Gastroesophageal sphincter (tissue), 4 donors: ENCODE measurements at regions not wholly inside any gene's neighbourhood (a gene's known extent, or its start where the extent isn't known, plus 50 kb on each side); places are given as distances from the start of the nearest gene placed in this dataset.

Experiments
- ATAC-seq: fragments of 150-250 bp; one replicate; pipeline ENCODE4 v1.9.1; 2016; ENCODE audit warnings: mild to moderate bottlenecking, moderate library complexity
- H3K27ac ChIP-seq, 4 donors: fragments of 200-600 bp; sonication (generic) in 3 of 4; 1 replicate in 3 of 4; 2 replicates in 1 of 4; pipeline ENCODE4 v1.5.1; 2016 to 2019
- H3K27me3 ChIP-seq: fragments of 200-600 bp; sonication (generic); one replicate; pipeline ENCODE4 v1.5.1; 2019
- H3K36me3 ChIP-seq, 2 donors: fragments of 200-600 bp; sonication (generic); one replicate each; pipeline ENCODE4 v1.5.1; 2019; ENCODE audit warnings: control low read depth in 1 of 2
- H3K4me1 ChIP-seq, 3 donors: fragments of 200-600 bp; sonication (generic); 1 replicate in 2 of 3; 2 replicates in 1 of 3; pipeline ENCODE4 v1.5.1; 2016 to 2019; ENCODE audit warnings: control low read depth in 2 of 3
- H3K4me3 ChIP-seq, 2 donors: fragments of 200-600 bp; sonication (generic); one replicate each; pipeline ENCODE4 v1.5.1; 2019; ENCODE audit warnings: mild to moderate bottlenecking in 1 of 2, moderate library complexity in 1 of 2
- H3K9me3 ChIP-seq, 3 donors: fragments of 200-600 bp; sonication (generic); one replicate each; pipeline ENCODE4 v1.5.1; 2017 to 2019; ENCODE audit warnings: control low read depth in 2 of 3
- EP300 ChIP-seq: sonication (generic); formaldehyde crosslinking; IDR thresholded peaks from one replicate; pipeline ENCODE4 v1.6.1; 2017; ENCODE audit warnings: antibody characterized with exemption, mild to moderate bottlenecking
- POLR2A ChIP-seq, 2 donors: fragments of 450-650 bp; IDR thresholded peaks; one replicate each; pipeline ENCODE4 v1.6.1; 2017; ENCODE audit warnings: antibody characterized with exemption in 2 of 2, mild to moderate bottlenecking in 2 of 2, moderate library complexity in 1 of 2
- POLR2AphosphoS5 ChIP-seq: sonication (generic); formaldehyde crosslinking; IDR thresholded peaks from one replicate; pipeline ENCODE4 v1.6.1; 2017; ENCODE audit warnings: antibody characterized with exemption
- WGBS, 2 donors: methylation state at CpG; one replicate each; pipeline ENCODE4 v1.1.5; 2018; ENCODE audit warnings: low coverage in 1 of 2; 5-methylcytosine and 5-hydroxymethylcytosine counted together
- TF ChIP-seq, protein P1 (sequence below), 4 experiments: fragments of 200-600 bp in 2 of 4; fragments of 450-650 bp in 2 of 4; sonication (generic) in 1 of 4; IDR thresholded peaks; one replicate each; pipeline ENCODE4 v1.5.1; 2017 to 2019; ENCODE audit warnings: antibody characterized with exemption in 4 of 4, mild to moderate bottlenecking in 2 of 4, moderate library complexity in 2 of 4

DNA sequence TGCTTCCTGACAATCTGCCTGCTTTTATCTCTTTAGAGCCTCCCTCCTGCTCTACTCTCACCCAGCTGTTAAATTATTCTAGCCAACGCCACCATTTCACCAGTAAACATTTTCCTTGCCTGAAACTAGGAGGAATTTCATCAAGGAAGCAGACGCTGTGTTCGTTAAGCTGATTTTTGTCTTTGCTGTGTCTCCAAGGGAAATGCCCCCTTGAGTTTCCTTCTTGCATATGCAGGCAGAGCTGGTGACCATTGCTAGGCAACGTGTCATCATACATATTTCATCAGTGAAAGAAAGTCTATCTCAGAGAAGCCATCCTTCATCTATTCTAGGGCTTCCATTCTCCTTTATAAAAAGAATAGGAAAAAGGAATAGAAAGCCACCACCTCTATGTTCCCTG, 87.0 kb upstream of the ST8SIA2 start:
- Histone ChIP-seq H3K4me1 (no peaks in the 10 kb centered on the region), H3K9me3 (peaks cover 0 to 7% (median 0%) of the 10 kb centered on the region in 3 donors), H3K4me3 (no peak overlapping the region), H3K36me3 (no peaks in the 10 kb centered on the region), H3K27me3 (peaks cover 47% of the 10 kb centered on the region), H3K27ac (no peak overlapping the region)
- no peak for ATAC-seq
- WGBS, 2 donors = 9 to 14% methylated on average over 4 of the region's 4 CpGs
- TF ChIP-seq, protein P1, sequence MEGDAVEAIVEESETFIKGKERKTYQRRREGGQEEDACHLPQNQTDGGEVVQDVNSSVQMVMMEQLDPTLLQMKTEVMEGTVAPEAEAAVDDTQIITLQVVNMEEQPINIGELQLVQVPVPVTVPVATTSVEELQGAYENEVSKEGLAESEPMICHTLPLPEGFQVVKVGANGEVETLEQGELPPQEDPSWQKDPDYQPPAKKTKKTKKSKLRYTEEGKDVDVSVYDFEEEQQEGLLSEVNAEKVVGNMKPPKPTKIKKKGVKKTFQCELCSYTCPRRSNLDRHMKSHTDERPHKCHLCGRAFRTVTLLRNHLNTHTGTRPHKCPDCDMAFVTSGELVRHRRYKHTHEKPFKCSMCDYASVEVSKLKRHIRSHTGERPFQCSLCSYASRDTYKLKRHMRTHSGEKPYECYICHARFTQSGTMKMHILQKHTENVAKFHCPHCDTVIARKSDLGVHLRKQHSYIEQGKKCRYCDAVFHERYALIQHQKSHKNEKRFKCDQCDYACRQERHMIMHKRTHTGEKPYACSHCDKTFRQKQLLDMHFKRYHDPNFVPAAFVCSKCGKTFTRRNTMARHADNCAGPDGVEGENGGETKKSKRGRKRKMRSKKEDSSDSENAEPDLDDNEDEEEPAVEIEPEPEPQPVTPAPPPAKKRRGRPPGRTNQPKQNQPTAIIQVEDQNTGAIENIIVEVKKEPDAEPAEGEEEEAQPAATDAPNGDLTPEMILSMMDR (IDR thresholded peaks at IDR 0.05) = no peak
- no peak for TF ChIP-seq POLR2AphosphoS5
- no peak for TF ChIP-seq EP300
- TF ChIP-seq POLR2A (IDR thresholded peaks at IDR 0.05) = no peak

DNA sequence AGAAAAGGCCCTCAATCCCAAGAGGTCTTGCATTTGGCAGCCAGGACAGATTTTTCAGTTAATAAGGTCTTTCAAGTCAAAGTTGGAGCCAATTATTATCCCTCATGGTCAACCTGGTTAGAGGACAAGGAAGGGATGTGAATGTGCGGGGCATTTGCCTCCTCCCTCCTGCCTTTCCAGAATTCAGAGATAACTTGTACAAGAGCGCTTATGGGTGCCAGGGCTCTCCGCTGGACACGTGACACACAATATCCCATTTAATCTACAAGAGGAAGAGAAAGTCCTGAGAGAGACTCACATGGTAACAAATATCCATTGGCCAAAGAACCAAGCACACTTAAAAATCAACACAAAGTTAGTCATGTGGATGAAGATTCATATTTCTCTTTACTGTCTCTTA, 78.5 kb upstream of the ST8SIA2 start:
- Histone ChIP-seq H3K36me3 (no peaks in the 10 kb centered on the region), H3K4me1 (no peaks in the 10 kb centered on the region), H3K4me3 (no peak overlapping the region), H3K27me3 (peaks cover 19% of the 10 kb centered on the region), H3K9me3 (peaks cover 0 to 16% (median 0%) of the 10 kb centered on the region in 3 donors), H3K27ac (no peak overlapping the region)
- whole genome bisulfite sequencing, 2 donors = 73% methylated on average over 3 of the region's 4 CpGs; no CpG with 5 or more reads in 1 of the 2 donors
- TF ChIP-seq, protein P1 (IDR thresholded peaks at IDR 0.05) = no peak
- TF ChIP-seq POLR2A (IDR thresholded peaks at IDR 0.05) = no peak
- TF ChIP-seq EP300 = no peak
- TF ChIP-seq POLR2AphosphoS5 = no peak
- ATAC-seq = no peak

DNA sequence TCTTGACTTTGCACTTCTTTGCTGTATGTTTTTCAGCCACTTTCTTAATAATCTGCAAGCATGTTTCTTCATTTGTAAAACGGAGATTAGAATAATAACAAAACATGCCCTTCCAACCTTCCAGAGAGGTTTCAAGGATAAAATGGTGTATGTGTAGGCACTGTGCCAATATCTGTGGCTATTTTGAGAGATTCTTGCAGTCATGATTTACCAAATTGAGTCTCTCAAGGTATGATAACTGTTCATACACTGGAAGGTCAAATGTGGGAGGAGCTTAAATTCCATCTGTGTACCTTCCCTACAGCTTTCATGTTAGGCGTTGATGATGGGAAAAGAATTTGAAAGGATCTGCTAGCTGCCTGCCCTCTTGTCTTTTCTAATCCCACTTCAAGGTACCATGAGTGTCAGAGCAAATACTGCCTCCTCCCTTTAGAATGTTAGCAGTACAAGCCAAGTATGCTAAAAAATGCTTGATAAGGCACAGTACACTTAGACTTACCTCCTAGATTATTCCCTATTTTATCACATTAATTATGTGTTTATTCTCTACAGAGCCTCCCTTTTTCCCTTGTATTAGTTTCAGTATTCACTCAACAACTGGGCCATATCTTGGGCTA, 78.0 kb upstream of the ST8SIA2 start:
- Histone ChIP-seq H3K4me3 (no peak overlapping the region), H3K9me3 (peaks cover 0 to 16% (median 0%) of the 10 kb centered on the region in 3 donors), H3K36me3 (no peaks in the 10 kb centered on the region), H3K4me1 (no peaks in the 10 kb centered on the region), H3K27me3 (peaks cover 21% of the 10 kb centered on the region), H3K27ac (no peak overlapping the region)
- ATAC-seq = no peak
- 39 to 54% methylated on average over 2 of the region's 2 CpGs for WGBS, 2 donors
- TF ChIP-seq EP300 (no peak), POLR2A (IDR thresholded peaks at IDR 0.05) (no peak), POLR2AphosphoS5 (no peak)
- TF ChIP-seq, protein P1 (IDR thresholded peaks at IDR 0.05) = no peak

DNA sequence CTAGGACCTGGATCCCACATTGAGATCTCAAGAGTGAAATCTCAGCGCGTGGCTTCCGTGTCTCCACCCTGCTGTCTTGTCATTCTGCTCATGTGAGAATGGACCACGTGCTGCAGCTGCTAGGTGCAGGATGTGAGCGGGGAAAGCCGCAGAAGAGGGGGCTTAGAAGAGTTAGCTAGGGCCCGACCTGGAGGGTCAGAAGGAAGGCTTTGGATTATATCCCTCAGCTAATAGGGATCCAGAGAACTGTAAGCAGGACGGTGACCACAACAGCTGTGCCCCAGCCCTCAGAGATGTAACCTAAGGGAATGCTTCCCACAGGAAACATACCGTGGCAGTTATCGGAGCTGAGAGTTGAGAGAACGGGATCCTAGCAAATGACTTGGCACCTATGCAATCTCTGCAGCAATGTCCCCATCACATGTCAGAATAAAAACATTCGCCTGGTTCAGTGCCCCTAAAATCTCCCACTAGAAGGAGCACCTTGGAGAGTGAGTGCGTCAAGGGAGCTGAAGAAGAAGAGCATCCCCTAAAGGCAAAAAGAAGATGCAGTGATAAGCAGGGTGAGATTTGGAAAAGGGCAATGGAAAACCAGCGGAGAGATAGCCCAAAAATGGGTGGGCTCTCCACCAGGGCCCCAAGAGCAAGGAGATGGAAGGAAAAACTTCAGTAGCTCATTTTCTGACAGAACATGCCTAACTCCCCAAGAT, 76.9 kb upstream of the ST8SIA2 start:
- ATAC-seq = no peak
- no peak overlapping the region for H3K27ac ChIP-seq
- TF ChIP-seq EP300 (no peak), POLR2AphosphoS5 (no peak), POLR2A (IDR thresholded peaks at IDR 0.05) (no peak)
- TF ChIP-seq, protein P1 (IDR thresholded peaks at IDR 0.05) = no peak
- H3K4me3 ChIP-seq = no peak overlapping the region
- peaks cover 21% of the 10 kb centered on the region for H3K27me3 ChIP-seq
- 63 to 81% methylated on average over 11 to 12 of the region's 14 CpGs for WGBS, 2 donors
- H3K36me3 ChIP-seq = no peaks in the 10 kb centered on the region
- peaks cover 0 to 16% (median 0%) of the 10 kb centered on the region in 3 donors for H3K9me3 ChIP-seq
- no peaks in the 10 kb centered on the region for H3K4me1 ChIP-seq
